ENCODE measurements at regions not wholly inside any gene's neighbourhood (a gene's known extent, or its start where the extent isn't known, plus 50 kb on each side); places are given as distances from the start of the nearest gene placed in this dataset.
"Not testable (repeated sequence)": the region's sequence is repeated elsewhere in the genome, so short reads cannot be mapped to it uniquely, and the experiment has no call there.

DNA sequence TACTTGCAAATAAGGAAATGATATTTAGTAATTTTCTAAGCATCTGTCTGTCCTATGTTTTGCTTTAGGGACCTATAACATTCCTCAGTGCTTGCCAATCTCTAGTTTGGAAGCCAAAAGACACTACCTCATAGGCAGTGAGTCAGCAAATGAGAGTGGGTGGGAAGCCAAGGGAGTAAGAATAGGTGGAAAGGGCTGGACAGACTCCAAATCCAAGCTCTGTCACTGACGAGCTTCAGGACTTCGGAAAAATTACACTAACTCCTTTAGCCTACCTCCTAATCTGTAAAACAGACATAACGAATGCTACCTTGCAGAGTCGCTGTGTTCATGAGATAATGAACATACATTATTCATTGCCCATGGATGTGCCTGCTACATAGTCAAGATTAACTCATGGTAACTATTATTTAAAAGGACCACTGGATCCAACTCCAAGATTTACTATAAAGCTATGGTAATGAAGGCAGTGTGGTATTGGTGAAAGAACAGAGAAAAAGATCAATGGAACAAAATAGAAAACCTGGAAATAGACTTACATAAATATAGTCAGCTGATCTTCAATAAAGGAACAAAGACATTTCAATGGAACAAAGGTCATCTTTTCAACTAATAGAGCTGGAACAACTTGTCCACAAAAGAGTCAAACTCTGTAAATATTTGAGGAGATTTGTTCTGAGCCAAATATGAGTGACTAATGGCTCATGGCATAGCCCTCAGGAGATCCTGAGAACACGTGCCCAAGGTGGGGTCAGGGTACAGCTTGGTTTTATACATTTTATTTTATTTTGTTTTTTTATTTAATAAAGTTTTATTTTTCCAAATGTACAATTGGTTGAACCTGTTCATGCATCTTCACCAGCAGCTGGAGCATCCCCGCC lies 64.1 kb downstream of the FAM50B start:
- H3K27me3 ChIP-seq (ENCODE audit: control insufficient read depth, insufficient read depth, low read length) = no peaks in the 10 kb centered on the region
- no peaks in the 10 kb centered on the region for H3K36me3 ChIP-seq (ENCODE audit: control insufficient read depth, insufficient read depth, low read length)
- H3K4me1 ChIP-seq (ENCODE audit: control insufficient read depth, insufficient read depth, low read length) = no peaks in the 10 kb centered on the region
- no peaks in the 10 kb centered on the region for H3K9me3 ChIP-seq (ENCODE audit: control insufficient read depth, insufficient read depth, low read length)
- H3K4me3 ChIP-seq (ENCODE audit: low read depth, low read length) = no peak overlapping the region
- H3K9ac ChIP-seq (ENCODE audit: low read depth, low read length) = no peak overlapping the region

DNA sequence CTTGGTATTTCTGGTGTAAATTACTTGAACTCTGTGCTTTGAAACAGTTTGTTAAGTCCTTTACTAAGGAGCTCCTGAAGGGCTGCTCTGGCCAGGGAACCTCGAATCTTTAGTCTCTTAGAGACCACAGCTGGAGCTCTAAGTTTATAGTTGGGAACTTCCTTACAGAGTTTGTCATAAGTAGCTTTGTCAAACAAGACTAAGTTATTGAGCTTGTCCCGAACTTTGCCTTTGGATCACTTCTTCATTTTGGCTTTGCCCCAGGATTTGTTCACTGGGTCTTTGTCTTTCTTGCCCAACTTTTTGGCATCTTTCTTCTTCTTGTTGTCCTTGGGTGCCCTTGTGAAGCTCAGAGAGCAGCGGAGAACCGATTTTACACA lies 64.8 kb downstream of the FAM50B start:
- Histone ChIP-seq H3K4me1 (ENCODE audit: control insufficient read depth, insufficient read depth, low read length) (no peaks in the 10 kb centered on the region), H3K27me3 (ENCODE audit: control insufficient read depth, insufficient read depth, low read length) (no peaks in the 10 kb centered on the region), H3K4me3 (ENCODE audit: low read depth, low read length) (no peak overlapping the region), H3K9ac (ENCODE audit: low read depth, low read length) (no peak overlapping the region), H3K36me3 (ENCODE audit: control insufficient read depth, insufficient read depth, low read length) (no peaks in the 10 kb centered on the region), H3K9me3 (ENCODE audit: control insufficient read depth, insufficient read depth, low read length) (no peaks in the 10 kb centered on the region)

DNA sequence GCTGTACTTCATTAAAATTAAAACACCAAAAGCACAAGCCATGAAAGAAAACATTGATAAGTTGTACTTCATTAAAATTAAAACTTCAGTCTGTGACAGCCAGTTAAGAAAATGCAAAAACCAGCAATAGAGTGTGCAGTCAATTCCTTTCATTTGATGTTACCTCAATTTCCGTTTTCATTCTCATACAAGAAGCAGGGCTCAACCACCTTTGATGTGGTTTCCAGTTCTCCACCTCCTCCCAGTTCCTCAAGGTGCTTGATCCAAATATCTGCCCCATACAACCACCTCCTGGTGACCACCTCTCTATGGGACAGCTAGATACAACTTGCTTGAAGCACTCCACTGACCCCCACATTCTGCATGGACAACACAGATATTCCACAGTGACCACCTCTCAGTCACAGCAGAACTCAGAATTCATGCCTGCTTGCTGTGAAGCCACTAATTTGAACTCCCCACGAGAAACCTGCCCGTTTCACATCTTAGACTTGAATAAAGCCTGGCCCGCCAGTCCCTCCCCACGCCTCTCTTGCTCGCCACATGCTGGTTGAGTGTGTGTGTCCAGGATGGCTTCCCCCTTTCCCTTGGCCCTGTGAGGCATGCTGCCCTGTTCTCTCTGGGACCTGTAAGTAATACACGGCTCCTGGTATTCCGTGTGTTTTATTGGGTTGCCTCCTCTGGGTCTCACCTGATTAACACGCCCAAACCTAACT lies 66.1 kb downstream of the FAM50B start:
- H3K4me3 ChIP-seq (ENCODE audit: low read depth, low read length) = no peak overlapping the region
- H3K4me1 ChIP-seq (ENCODE audit: control insufficient read depth, insufficient read depth, low read length) = no peaks in the 10 kb centered on the region
- no peaks in the 10 kb centered on the region for H3K9me3 ChIP-seq (ENCODE audit: control insufficient read depth, insufficient read depth, low read length)
- no peaks in the 10 kb centered on the region for H3K36me3 ChIP-seq (ENCODE audit: control insufficient read depth, insufficient read depth, low read length)
- H3K27me3 ChIP-seq (ENCODE audit: control insufficient read depth, insufficient read depth, low read length) = no peaks in the 10 kb centered on the region
- H3K9ac ChIP-seq (ENCODE audit: low read depth, low read length) = no peak overlapping the region

DNA sequence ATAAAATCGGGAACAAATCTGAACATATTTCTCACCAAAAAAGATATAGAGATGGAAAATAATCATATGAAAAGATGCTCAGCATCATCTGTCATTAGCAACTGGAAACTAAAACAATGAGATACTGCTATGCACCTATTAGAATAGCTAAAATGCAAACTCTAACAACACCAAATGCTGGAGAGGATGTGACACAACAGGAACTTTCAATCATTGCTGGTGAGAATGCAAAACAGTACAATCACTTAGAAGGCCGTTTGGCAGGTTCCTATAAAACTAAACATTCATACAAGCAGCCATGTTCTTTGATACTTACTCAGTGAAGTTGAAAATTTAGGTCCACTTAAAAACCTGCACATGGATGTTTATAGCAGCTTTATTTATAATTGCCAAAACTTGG lies 67.0 kb downstream of the FAM50B start:
- Histone ChIP-seq H3K9ac (ENCODE audit: low read depth, low read length) (no peak overlapping the region), H3K4me1 (ENCODE audit: control insufficient read depth, insufficient read depth, low read length) (no peaks in the 10 kb centered on the region), H3K27me3 (ENCODE audit: control insufficient read depth, insufficient read depth, low read length) (no peaks in the 10 kb centered on the region), H3K9me3 (ENCODE audit: control insufficient read depth, insufficient read depth, low read length) (no peaks in the 10 kb centered on the region), H3K36me3 (ENCODE audit: control insufficient read depth, insufficient read depth, low read length) (no peaks in the 10 kb centered on the region), H3K4me3 (ENCODE audit: low read depth, low read length) (no peak overlapping the region)

DNA sequence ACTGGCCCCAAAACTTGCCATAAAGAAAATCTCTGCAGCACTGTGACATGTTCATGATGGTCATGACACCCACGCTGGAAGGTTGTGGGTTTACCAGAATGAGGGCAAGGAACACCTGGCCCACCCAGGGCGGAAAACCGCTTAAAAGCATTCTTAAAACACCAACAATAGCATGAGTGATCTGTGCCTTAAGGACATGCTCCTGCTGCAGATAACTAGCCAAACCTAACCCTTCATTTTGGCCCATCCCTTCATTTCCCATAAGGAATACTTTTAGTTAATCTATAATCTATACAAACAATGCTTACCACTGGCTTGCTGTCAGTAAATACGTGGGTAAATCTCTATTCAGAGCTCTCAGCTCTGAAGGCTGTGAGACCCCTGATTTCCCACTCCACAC lies 67.6 kb downstream of the FAM50B start:
- not testable (repeated sequence) for H3K4me1 ChIP-seq (ENCODE audit: control insufficient read depth, insufficient read depth, low read length); H3K9me3 ChIP-seq (ENCODE audit: control insufficient read depth, insufficient read depth, low read length); H3K27me3 ChIP-seq (ENCODE audit: control insufficient read depth, insufficient read depth, low read length); H3K36me3 ChIP-seq (ENCODE audit: control insufficient read depth, insufficient read depth, low read length); H3K4me3 ChIP-seq (ENCODE audit: low read depth, low read length); H3K9ac ChIP-seq (ENCODE audit: low read depth, low read length)

DNA sequence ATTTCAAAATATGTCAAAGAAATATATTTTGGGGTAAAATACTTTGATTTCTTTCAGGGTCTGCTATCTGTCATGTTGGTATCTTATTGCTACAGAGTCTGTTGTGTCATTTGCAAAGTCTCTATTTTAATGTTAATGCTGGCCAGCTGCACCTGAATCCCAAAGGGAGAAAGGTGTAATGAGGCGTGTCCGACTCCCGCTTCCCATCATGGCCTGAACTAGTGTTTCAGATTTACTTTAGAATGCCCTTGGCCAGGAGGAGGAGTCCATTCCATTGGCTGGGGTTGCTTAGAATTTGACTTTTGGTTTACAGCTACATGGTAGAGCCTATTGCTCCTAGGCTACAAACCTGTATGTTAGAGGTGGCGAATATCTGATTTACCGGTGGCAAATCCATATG lies 69.3 kb downstream of the FAM50B start:
- Histone ChIP-seq H3K9me3 (ENCODE audit: control insufficient read depth, insufficient read depth, low read length) (no peaks in the 10 kb centered on the region), H3K36me3 (ENCODE audit: control insufficient read depth, insufficient read depth, low read length) (no peaks in the 10 kb centered on the region), H3K27me3 (ENCODE audit: control insufficient read depth, insufficient read depth, low read length) (no peaks in the 10 kb centered on the region), H3K4me1 (ENCODE audit: control insufficient read depth, insufficient read depth, low read length) (no peaks in the 10 kb centered on the region), H3K4me3 (ENCODE audit: low read depth, low read length) (no peak overlapping the region), H3K9ac (ENCODE audit: low read depth, low read length) (no peak overlapping the region)

DNA sequence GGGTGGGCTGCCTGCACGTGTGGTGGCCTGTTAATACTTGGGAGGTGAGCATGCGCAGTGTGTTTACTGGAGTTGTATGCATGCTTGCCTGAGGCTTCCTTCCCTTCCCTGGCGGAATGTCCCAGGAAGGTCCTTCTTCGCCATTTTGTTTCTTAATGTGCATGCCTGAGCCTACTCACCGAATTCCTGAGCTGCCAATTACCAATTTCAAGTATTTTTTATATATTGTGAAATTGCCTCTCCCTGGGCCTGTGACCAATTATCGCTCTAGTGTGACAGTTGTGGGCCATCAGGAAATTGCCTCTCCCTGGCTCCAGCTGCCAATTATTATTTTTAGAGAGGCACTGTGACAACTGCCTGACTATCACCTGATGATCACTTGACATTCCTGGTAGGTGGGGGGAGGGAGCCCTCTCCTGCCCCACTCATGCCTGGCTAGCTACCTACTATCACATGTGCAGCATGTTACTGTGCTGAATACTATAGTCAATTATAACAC lies 70.0 kb downstream of the FAM50B start:
- Histone ChIP-seq H3K9me3 (ENCODE audit: control insufficient read depth, insufficient read depth, low read length) (no peaks in the 10 kb centered on the region), H3K9ac (ENCODE audit: low read depth, low read length) (no peak overlapping the region), H3K4me3 (ENCODE audit: low read depth, low read length) (no peak overlapping the region), H3K4me1 (ENCODE audit: control insufficient read depth, insufficient read depth, low read length) (no peaks in the 10 kb centered on the region), H3K27me3 (ENCODE audit: control insufficient read depth, insufficient read depth, low read length) (no peaks in the 10 kb centered on the region), H3K36me3 (ENCODE audit: control insufficient read depth, insufficient read depth, low read length) (no peaks in the 10 kb centered on the region)

DNA sequence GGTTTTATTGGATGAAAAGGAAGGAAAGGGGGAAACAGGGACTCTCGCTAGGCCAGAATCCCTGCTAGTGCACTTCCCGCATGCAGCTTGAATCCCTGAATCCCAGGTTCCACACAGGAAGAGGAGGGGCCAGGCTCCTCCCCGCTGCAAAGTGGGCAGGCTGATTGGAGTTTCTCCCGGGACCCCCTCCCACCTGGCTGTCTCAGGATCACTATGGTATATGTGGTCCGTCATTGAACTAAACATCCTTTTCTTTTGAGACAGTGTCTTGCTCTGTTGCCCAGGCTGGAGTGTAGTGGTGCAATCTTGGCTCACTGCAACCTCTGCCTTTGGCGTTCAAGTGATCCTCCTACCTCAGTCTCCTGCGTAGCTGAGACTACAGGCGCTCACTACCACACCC lies 70.7 kb downstream of the FAM50B start:
- Histone ChIP-seq H3K4me3 (ENCODE audit: low read depth, low read length) (no peak overlapping the region), H3K27me3 (ENCODE audit: control insufficient read depth, insufficient read depth, low read length) (no peaks in the 10 kb centered on the region), H3K36me3 (ENCODE audit: control insufficient read depth, insufficient read depth, low read length) (no peaks in the 10 kb centered on the region), H3K9ac (ENCODE audit: low read depth, low read length) (no peak overlapping the region), H3K9me3 (ENCODE audit: control insufficient read depth, insufficient read depth, low read length) (no peaks in the 10 kb centered on the region), H3K4me1 (ENCODE audit: control insufficient read depth, insufficient read depth, low read length) (no peaks in the 10 kb centered on the region)

DNA sequence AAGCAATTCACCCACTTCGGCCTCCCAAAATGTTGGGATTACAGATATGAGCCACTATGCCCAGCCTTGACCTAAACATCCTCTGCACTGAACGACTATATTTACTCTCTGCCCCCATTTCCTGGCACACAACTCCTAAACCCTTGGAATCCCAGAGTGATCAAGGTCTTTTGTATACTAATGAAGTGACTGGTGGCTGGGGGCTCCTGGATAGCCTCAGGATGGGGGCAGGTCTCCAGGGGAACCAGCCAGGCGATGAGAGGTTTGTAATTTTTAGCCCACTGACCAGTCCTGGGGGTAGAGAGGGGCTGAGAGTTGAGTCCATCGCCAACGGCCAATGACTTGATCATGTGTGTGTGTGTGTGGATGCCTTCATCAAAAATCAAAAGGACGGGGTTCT lies 71.1 kb downstream of the FAM50B start:
- Histone ChIP-seq H3K9ac (ENCODE audit: low read depth, low read length) (no peak overlapping the region), H3K27me3 (ENCODE audit: control insufficient read depth, insufficient read depth, low read length) (no peaks in the 10 kb centered on the region), H3K4me3 (ENCODE audit: low read depth, low read length) (no peak overlapping the region), H3K4me1 (ENCODE audit: control insufficient read depth, insufficient read depth, low read length) (no peaks in the 10 kb centered on the region), H3K36me3 (ENCODE audit: control insufficient read depth, insufficient read depth, low read length) (no peaks in the 10 kb centered on the region), H3K9me3 (ENCODE audit: control insufficient read depth, insufficient read depth, low read length) (no peaks in the 10 kb centered on the region)

DNA sequence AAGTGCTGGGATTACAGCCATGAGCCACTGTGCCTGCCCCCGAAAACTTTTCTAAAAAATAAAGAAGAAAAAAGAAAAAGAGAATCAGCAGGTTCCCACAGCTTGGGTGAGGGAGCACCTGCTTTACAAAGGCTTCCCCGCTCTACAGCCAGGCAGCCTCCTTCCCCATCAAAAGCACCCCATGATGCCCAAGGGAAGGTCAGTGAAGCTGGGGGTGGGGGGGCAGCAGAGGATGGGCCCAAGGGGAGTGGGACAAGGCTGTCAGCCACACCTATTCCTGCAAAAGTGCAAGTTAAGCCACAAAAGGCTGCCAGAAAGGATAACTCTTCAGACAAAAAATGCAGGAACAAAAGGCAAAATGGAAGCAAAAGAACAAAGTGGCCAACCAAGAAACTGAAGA lies 72.5 kb downstream of the FAM50B start:
- H3K36me3 ChIP-seq (ENCODE audit: control insufficient read depth, insufficient read depth, low read length) = no peaks in the 10 kb centered on the region
- no peaks in the 10 kb centered on the region for H3K27me3 ChIP-seq (ENCODE audit: control insufficient read depth, insufficient read depth, low read length)

DNA sequence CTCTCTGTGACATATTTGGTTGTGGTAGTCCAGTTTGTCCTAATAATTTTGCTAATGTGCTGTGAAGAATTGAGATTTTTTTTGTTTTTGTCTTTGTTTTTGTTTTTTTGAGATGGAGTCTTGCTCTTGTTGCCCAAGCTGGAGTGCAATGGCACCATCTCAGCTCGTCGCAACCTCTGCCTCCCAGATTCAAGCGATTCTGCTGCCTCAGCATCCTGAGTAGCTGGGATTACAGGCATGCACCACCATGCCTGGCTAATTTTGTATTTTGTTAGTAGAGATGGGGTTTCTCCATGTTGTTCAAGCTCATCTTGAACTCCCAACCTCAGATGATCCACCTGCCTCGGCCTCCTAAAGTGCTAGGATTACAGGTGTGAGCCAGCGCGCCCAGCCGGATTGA lies 73.4 kb downstream of the FAM50B start:
- not testable (repeated sequence) for H3K27me3 ChIP-seq (ENCODE audit: control insufficient read depth, insufficient read depth, low read length)

More for the DNA sequence above, 72.5 kb downstream of the FAM50B start:
- Histone ChIP-seq H3K4me1 (ENCODE audit: control insufficient read depth, insufficient read depth, low read length) (no peaks in the 10 kb centered on the region), H3K4me3 (ENCODE audit: low read depth, low read length) (no peak overlapping the region), H3K9me3 (ENCODE audit: control insufficient read depth, insufficient read depth, low read length) (no peaks in the 10 kb centered on the region), H3K9ac (ENCODE audit: low read depth, low read length) (no peak overlapping the region)

More for the DNA sequence above, 73.4 kb downstream of the FAM50B start:
- H3K9ac ChIP-seq (ENCODE audit: low read depth, low read length); H3K4me3 ChIP-seq (ENCODE audit: low read depth, low read length); H3K36me3 ChIP-seq (ENCODE audit: control insufficient read depth, insufficient read depth, low read length); H3K4me1 ChIP-seq (ENCODE audit: control insufficient read depth, insufficient read depth, low read length); H3K9me3 ChIP-seq (ENCODE audit: control insufficient read depth, insufficient read depth, low read length): not testable (repeated sequence)

Measured in iPS-15b (cell line).